ENCODE measurements at regions not wholly inside any gene's neighbourhood (a gene's known extent, or its start where the extent isn't known, plus 50 kb on each side); places are given as distances from the start of the nearest gene placed in this dataset.

GRCh38 chr6:100296810-100297544, 167.7 kb downstream of the SIM1 start:
- TF ChIP-seq, protein P1, sequence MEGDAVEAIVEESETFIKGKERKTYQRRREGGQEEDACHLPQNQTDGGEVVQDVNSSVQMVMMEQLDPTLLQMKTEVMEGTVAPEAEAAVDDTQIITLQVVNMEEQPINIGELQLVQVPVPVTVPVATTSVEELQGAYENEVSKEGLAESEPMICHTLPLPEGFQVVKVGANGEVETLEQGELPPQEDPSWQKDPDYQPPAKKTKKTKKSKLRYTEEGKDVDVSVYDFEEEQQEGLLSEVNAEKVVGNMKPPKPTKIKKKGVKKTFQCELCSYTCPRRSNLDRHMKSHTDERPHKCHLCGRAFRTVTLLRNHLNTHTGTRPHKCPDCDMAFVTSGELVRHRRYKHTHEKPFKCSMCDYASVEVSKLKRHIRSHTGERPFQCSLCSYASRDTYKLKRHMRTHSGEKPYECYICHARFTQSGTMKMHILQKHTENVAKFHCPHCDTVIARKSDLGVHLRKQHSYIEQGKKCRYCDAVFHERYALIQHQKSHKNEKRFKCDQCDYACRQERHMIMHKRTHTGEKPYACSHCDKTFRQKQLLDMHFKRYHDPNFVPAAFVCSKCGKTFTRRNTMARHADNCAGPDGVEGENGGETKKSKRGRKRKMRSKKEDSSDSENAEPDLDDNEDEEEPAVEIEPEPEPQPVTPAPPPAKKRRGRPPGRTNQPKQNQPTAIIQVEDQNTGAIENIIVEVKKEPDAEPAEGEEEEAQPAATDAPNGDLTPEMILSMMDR (IDR thresholded peaks at IDR 0.05): no peak
- no peak for TF ChIP-seq POLR2A (IDR thresholded peaks at IDR 0.05)

Measured in heart left ventricle (tissue), 13 donors.